ENCODE measurements at regions not wholly inside any gene's neighbourhood (a gene's known extent, or its start where the extent isn't known, plus 50 kb on each side); places are given as distances from the start of the nearest gene placed in this dataset.

DNA sequence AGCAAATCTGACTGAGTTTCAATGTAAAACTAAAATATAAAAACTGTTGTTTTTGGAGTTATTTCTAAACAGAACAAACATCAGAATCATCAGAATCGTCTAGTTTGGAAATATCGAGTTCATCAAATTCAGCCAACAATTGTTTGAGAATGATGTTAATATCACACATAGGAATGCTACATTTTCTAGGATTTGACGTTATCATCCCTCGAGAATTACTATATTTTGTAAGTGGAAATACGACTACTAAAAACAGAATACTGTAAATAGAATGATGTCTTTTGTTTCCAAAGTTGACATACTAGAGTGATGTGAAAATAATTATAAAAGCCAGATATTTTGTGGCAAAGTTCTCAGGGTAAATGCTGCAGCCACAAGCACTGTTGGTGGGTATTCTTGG, 805.9 kb downstream of the TLE1 start:
- DNase-seq: no peak

GRCh38 chr9:80881940-80882339, 807.4 kb downstream of the TLE1 start:
- DNase-seq: no peak

- no peak for DNase-seq
Observed at GRCh38 chr9:80881320-80881719, 808.0 kb downstream of the TLE1 start.

DNA sequence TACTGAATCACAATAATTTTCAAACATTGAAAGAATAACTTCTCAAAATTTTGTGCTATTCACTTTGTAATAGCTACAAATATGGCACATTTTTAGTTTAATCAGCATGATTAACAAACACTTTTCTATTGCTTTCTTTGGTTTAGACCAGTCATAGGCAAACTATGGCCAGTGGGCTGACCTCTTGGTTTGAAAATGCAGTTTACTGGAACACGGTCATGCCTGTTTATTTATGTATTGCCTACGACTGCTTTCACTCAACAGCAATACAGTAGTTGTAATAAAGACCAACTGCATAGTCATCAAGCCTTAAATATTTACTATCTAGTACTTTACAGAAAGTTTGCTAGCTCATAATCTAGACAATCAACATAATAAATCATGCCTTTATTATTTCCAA, 810.8 kb downstream of the TLE1 start:
- DNase-seq: no peak

GRCh38 chr9:80875947-80876346, 813.4 kb downstream of the TLE1 start:
- no peak for DNase-seq

- no peak for DNase-seq
Observed at GRCh38 chr9:80874276-80874675, 815.1 kb downstream of the TLE1 start.

- no peak for DNase-seq
Observed at GRCh38 chr9:80873861-80874260, 815.5 kb downstream of the TLE1 start.

DNA sequence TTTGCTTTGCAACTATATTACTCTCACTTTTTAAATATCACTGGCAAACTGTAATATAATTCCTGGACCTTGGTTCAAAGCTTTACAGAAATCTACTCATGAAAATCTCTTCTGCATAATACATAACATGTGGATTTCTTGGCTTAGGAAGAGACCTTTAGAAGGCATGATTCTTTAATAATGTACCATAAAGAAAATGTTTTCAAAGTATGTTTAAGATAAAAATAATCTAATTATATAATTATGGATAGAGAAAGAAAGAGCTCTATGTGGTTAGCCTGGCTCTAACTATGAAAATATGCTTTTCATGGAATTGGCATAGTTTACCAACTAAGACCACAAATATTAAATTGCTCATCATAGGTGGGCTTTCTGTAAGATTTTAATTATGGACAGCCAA, 817.8 kb downstream of the TLE1 start:
- DNase-seq: no peak

DNA sequence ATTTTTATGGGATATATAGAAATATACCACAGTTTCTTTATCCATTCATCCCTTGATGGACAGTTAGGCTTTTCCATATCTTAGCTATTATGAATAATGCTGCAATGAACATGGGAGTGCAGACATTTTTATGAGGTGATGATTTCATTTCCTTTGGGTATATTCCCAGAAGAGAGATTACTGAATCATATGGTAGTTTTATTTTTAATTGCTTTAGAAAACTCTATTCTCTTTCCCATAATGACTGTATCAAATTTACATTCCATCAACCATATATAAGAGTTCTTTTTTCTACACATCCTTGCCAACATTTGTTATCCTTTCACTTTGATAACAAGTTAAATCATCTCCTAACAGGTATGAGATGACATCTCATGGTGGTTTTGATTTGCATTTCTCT, 821.6 kb downstream of the TLE1 start:
- DNase-seq: no peak

DNA sequence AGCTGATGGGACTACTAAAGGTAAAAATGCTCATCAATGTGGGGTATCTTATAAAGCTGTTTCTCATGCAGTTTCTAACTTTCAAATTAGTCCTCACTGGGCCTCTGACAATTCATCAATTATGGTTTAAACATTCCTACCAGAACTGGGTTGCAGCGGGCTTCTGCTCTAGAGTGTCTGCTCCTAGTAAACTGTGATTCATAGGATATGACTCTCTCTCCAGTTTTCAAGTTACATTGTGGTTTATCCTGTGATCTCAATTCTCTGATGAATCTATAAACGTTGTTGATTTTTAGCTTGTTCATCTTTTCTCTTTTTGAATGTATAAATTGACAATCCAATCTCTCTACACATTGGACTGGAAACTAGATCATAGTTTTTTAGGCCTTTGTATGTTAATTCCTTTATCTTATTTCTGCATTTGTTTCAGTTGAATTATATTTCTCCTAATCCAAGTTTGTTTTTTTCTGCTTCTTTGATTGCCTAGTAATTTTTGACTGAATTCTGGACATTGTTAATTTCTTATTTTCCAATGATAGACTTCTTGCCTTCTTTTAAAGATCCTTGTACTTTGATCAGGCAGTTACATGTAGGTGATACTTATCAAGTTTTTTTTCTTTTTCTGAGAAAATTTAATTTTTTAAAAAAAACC, 822.6 kb downstream of the TLE1 start:
- no peak for DNase-seq

- DNase-seq: no peak
Observed at GRCh38 chr9:80866121-80866520, 823.2 kb downstream of the TLE1 start.

- no peak for DNase-seq
Observed at GRCh38 chr9:80843028-80843427, 846.3 kb downstream of the TLE1 start.

DNA sequence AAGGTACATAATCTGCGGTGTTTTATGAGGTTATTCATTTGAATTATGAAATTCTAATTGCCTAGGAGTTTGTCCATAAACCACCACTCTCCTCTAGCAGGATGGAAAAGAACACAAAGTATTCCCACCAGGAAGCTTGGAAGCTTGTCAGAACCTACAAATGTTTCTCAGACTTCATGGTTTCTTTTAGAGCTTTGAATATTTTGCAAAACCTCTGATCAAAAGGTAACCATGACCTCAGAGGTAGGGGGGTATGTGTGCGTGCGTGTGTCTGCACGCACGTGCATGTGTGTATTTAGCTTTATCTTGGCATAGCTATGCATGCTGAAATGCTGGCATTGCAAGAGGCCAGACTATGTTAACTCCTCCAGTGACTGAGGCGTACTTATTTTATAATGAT, 847.0 kb downstream of the TLE1 start:
- DNase-seq: no peak

DNA sequence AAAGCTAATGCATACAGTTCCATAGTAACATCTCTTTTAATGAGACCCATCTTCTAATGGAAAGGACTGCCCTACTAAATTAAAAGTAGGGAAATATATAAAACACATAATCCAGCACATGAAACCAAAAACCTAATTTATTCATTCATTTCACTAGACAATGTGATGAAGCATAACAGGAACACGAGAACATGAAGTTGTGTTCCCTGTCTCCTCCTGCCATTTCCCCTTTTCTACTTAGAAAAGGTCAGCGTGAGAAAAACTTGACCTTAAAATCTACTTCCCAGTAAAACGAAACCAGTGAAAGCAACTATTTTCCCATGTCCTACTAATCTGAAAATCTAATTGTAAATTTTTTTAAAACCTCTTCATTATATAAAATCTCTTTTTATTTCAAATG, 847.5 kb downstream of the TLE1 start:
- DNase-seq: peak; percentile 53

GRCh38 chr9:80839821-80840675, 849.3 kb downstream of the TLE1 start:
- DNase-seq: no peak

DNA sequence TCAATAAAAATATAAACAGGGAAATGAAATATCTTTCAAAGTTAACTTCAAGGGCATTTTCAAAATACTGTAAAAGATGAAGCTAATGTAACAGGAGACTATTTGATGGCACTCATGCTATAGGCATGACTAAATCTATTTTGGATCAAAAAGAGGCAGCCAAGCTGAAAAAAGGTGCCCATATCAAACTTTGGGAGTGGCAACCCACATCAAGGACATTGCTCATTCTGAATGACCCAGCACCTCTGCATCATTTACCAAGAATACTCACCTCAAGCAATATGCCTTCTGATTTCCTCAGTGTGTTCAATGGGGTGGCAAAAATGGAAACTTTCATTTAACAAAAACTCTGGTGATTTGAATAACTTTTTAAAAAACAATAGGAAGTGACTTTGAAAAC, 853.3 kb downstream of the TLE1 start:
- DNase-seq: no peak

GRCh38 chr9:80831751-80832150, 857.6 kb downstream of the TLE1 start:
- DNase-seq: no peak

GRCh38 chr9:80811656-80812055, 877.7 kb downstream of the TLE1 start:
- DNase-seq: no peak

DNA sequence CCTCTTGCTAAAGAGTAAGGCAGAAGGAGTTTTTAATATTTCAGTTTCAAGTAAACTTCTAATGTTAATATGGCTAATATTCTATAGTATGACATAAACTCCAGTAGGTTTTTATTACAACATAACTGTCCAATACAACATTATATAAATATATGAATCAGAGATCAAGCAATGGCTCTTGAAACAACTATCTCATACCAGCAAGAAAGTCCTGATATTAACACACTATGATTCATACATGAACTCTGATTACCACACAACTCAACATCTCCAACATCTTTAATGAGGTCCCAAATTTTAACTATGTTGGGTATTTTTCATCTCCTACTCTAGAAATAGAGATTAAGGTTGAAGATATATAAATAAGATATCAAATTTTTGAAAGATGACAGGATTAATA, 878.3 kb downstream of the TLE1 start:
- no peak for DNase-seq

GRCh38 chr9:80806671-80807070, 882.7 kb downstream of the TLE1 start:
- DNase-seq: no peak

GRCh38 chr9:80804873-80805272, 884.5 kb downstream of the TLE1 start:
- no peak for DNase-seq

- DNase-seq: no peak
Observed at GRCh38 chr9:80797831-80798688, 891.3 kb downstream of the TLE1 start.

DNA sequence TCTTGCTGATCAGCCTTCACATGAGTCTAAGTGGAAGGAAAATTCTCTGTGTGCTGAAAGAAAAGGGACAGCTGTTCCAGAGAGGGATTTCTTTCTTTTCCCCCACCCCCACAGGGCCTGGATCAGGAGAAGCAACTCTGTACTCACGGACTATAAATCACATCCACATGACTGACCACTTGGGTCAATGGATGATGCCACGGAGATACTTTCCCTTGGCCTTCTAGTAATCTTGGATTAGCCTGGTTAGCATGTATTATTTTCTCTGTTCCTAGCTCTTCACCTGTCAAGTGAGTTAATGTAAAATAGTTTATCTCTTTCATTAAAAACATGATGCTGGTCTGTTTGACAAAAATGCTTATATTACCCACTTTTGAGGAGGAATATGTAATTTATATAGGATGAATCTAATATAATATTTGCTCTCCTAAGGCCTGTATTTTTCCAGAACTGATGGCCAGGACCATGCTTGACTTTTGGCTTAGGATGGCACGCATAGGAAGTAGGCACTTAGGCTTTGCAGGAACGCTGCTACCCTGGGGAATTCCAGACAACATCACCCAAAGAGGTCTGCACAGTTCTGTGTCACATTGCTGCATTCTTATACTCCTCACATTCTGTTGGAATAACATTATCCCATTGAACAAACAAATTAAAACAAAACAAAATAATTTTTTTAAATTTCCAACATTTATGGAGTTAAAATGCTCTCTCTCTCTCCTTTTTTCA, 892.1 kb downstream of the TLE1 start:
- no peak for DNase-seq

Measured in MV-4-11 (cell line).